ENCODE measurements at regions not wholly inside any gene's neighbourhood (a gene's known extent, or its start where the extent isn't known, plus 50 kb on each side); places are given as distances from the start of the nearest gene placed in this dataset.

DNA sequence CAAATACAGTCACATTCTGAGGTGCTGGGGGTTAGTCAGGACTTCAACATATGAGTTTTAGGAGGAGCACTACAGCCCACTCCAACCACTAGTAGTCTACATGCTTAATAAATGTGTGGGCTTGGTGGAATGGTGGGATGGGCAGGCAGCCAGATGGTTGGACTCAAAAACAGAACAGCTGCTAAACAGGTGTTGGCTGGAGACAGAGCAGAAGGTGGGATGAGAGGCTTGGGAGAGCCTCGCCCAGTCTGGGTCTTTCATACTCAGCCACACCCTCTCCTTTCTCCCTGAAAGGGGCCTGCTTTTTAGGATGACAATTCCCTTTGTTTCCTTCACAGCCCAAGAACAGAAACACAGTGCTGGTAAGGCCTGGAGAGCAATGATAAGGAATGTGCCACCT, 143.9 kb upstream of the KLHL29 start:
- no peak for FAIRE-seq
- H3K9me3 ChIP-seq = no peaks in the 10 kb centered on the region
- no peak for DNase-seq
- TF ChIP-seq, protein P1, sequence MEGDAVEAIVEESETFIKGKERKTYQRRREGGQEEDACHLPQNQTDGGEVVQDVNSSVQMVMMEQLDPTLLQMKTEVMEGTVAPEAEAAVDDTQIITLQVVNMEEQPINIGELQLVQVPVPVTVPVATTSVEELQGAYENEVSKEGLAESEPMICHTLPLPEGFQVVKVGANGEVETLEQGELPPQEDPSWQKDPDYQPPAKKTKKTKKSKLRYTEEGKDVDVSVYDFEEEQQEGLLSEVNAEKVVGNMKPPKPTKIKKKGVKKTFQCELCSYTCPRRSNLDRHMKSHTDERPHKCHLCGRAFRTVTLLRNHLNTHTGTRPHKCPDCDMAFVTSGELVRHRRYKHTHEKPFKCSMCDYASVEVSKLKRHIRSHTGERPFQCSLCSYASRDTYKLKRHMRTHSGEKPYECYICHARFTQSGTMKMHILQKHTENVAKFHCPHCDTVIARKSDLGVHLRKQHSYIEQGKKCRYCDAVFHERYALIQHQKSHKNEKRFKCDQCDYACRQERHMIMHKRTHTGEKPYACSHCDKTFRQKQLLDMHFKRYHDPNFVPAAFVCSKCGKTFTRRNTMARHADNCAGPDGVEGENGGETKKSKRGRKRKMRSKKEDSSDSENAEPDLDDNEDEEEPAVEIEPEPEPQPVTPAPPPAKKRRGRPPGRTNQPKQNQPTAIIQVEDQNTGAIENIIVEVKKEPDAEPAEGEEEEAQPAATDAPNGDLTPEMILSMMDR (IDR thresholded peaks at IDR 0.05) = no peak
- H3K36me3 ChIP-seq = no peaks in the 10 kb centered on the region
- 89 to 100% methylated on average over 1 of the region's 1 CpG for WGBS, 2 donors
- intact Hi-C loops (cut with DNase I) = no loop called here
- H3K27me3 ChIP-seq = no peaks in the 10 kb centered on the region
- H3K4me3 ChIP-seq = no peak overlapping the region
- H3K4me1 ChIP-seq = no peaks in the 10 kb centered on the region
- ATAC-seq = no peak
- no peak overlapping the region for H3K27ac ChIP-seq

DNA sequence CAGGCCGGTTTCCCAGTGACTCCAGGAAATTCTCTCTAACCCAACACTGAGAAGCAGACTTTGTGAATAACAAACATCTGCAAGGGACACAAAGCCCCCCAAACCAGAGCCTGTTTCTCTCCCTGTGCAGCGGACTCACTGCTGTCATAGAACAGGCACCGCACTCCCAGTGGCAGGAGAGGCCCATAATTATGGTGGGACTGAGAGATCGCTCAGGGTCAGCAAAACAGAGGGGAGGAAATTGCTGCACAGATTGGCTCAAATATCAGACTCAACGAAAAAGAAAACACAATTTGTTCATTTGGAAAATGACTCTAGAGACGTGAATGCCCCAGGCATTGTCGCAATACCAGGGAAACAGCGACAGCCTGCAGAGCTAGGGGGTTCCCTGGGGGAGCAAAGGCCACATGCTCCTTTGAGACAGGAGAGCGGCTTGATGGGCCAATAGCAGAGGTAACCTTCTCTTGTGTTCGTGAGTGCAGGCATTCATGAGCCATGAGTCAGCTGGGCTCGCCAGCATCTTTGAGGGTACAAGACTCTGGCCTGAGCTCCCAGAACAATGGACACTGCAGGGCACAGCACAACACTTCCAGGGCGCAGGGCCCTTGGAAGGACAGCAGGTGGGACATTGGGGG, 143.3 kb upstream of the KLHL29 start:
- Histone ChIP-seq H3K4me1 (no peaks in the 10 kb centered on the region), H3K9me3 (no peaks in the 10 kb centered on the region), H3K27ac (no peak overlapping the region), H3K27me3 (no peaks in the 10 kb centered on the region), H3K4me3 (no peak overlapping the region), H3K36me3 (no peaks in the 10 kb centered on the region)
- FAIRE-seq (no peak), ATAC-seq (no peak), DNase-seq (no peak)
- 82 to 90% methylated on average over 12 of the region's 12 CpGs for WGBS, 2 donors
- TF ChIP-seq, protein P1 (IDR thresholded peaks at IDR 0.05) = no peak
- intact Hi-C loops (cut with DNase I) = no loop called here

DNA sequence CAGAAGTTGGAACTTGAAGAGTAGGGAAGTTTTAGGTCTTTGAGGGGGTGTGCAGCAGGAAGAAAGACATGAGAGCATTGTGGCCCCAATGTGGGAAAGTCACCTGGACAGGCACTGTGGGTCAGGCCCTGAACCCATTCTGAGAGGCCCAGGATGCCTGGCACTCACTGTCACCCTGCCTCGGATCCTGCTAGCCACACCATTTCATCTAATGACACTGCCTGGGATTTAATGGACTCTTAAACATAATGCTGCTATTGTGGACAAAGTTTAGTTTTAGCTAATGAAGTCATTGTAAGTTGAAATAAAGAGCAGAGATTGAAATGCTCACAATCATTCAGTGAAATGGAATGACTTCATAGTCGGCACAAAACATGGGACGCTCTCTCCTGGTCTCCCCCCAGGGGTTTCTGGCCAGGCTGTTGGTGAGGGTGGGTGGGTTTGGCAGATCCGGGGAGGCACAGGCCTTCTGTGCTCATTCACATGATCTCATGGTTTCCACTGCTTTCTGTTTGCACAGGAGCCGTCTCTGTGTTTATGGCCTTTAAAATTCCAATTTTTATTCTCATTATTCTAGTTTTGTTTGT, 141.8 kb upstream of the KLHL29 start:
- Histone ChIP-seq H3K36me3 (no peaks in the 10 kb centered on the region), H3K9me3 (no peaks in the 10 kb centered on the region), H3K27ac (no peak overlapping the region), H3K27me3 (no peaks in the 10 kb centered on the region), H3K4me3 (no peak overlapping the region), H3K4me1 (no peaks in the 10 kb centered on the region)
- WGBS, 2 donors = 42 to 48% methylated on average over 5 of the region's 5 CpGs
- no peak for DNase-seq
- ATAC-seq = no peak
- FAIRE-seq = no peak
- intact Hi-C loops (cut with DNase I) = no loop called here
- TF ChIP-seq, protein P1 (IDR thresholded peaks at IDR 0.05) = no peak

DNA sequence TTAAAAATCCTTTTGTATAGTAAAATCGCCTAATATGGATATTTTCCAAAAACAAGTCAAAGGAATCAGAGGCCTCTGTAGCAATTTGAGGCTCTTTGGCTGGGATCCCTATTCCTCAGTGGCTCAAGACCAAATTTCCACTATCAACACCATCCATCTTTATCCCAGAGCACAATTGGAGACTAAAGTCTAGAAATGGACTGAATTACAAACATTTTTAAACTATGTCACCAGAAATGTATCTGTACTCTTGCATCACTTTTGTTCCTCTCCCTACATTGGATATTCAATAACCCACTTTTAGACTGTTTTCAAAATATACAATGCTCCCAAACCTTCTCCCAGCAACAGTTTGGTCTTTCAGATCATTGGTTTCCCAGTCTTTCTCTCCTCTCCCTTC, 140.4 kb upstream of the KLHL29 start:
- no peak for DNase-seq
- no peak overlapping the region for H3K4me3 ChIP-seq
- no peaks in the 10 kb centered on the region for H3K4me1 ChIP-seq
- WGBS, 2 donors = 51 to 56% methylated on average over 1 of the region's 1 CpG
- no peak for ATAC-seq
- H3K9me3 ChIP-seq = no peaks in the 10 kb centered on the region
- no peaks in the 10 kb centered on the region for H3K36me3 ChIP-seq
- TF ChIP-seq, protein P1 (IDR thresholded peaks at IDR 0.05) = no peak
- intact Hi-C loops (cut with DNase I) = no loop called here
- H3K27me3 ChIP-seq = no peaks in the 10 kb centered on the region
- no peak for FAIRE-seq
- no peak overlapping the region for H3K27ac ChIP-seq

DNA sequence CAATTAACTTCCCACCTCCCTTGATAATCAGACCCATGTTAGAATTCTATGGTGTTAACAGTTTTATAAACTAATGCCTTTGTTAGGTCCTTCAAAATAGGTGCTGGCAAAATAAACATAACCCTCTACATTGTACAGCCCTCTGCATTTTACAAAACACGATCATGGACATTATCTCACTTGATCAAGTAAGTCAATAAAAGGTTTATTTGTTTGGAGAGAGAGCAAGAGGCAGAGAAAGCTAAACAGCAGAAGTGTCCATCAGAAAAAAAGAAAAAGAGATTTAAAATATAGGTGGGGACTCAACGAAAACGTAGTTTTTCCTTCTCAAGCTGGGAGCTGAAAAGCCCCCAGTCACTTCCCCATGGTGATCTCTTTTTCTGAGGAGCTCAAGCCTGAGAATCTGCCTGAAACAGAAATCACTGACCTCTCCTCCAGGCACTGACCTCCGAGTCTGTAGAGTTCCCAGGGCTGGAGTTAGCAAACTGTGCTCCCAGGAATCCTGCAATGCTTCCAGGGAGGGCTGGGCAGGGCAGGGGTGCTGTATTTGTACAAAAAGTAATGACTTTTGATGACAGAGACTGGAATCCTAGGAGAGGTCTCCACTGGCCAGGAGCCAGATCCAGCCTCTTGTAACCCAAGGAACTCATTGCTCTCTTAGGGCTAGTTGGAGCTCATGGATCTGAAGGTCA, 137.8 kb upstream of the KLHL29 start:
- H3K27ac ChIP-seq = no peak overlapping the region
- intact Hi-C loops (cut with DNase I) = no loop called here
- TF ChIP-seq, protein P1 (IDR thresholded peaks at IDR 0.05) = no peak
- no peaks in the 10 kb centered on the region for H3K4me1 ChIP-seq
- H3K9me3 ChIP-seq = no peaks in the 10 kb centered on the region
- DNase-seq (no peak), FAIRE-seq (no peak), ATAC-seq (no peak)
- WGBS, 2 donors = 23 to 25% methylated on average over 4 of the region's 4 CpGs
- H3K4me3 ChIP-seq = no peak overlapping the region
- H3K27me3 ChIP-seq = no peaks in the 10 kb centered on the region
- no peaks in the 10 kb centered on the region for H3K36me3 ChIP-seq

Data from pancreas (tissue), 10 donors.